Stimulated activated CD4-positive, alpha-beta T cell treated with anti-CD3 and anti-CD28 coated beads, TNF-alpha, amount 100 ng/mL, for 24 hours (primary cell): ENCODE measurements at regions not wholly inside any gene's neighbourhood (a gene's known extent, or its start where the extent isn't known, plus 50 kb on each side); places are given as distances from the start of the nearest gene placed in this dataset.

Experiments used
- DNase-seq, 3 experiments: peaks; one replicate each; pipeline ENCODE4 v3.0.0-alpha.2; 2020; ENCODE audit warnings: low read depth in 3 of 3

GRCh38 chr11:28684011-28684586 is 575.9 kb downstream of the METTL15 start:
- DNase-seq, result no peak

- DNase-seq, result no peak
Measured at GRCh38 chr11:28679795-28680468, 571.7 kb downstream of the METTL15 start.

GRCh38 chr11:28677721-28678120 is 569.5 kb downstream of the METTL15 start:
- no peak for DNase-seq

GRCh38 chr11:28675183-28675582 is 567.0 kb downstream of the METTL15 start:
- no peak for DNase-seq

GRCh38 chr11:28674433-28675103 is 566.4 kb downstream of the METTL15 start:
- no peak for DNase-seq

- DNase-seq, result no peak
Measured at GRCh38 chr11:28673691-28674432, 565.7 kb downstream of the METTL15 start.

GRCh38 chr11:28671274-28671673 is 563.1 kb downstream of the METTL15 start:
- no peak for DNase-seq

- DNase-seq, result no peak
Measured at GRCh38 chr11:28666632-28667031, 558.4 kb downstream of the METTL15 start.

GRCh38 chr11:28659716-28660348 is 551.6 kb downstream of the METTL15 start:
- no peak for DNase-seq

- DNase-seq, result no peak
Measured at GRCh38 chr11:28657378-28658030, 549.3 kb downstream of the METTL15 start.

- DNase-seq, result no peak
Measured at GRCh38 chr11:28654191-28654590, 546.0 kb downstream of the METTL15 start.

GRCh38 chr11:28649922-28650321 is 541.7 kb downstream of the METTL15 start:
- DNase-seq, result no peak

- no peak for DNase-seq
Measured at GRCh38 chr11:28636566-28636965, 528.4 kb downstream of the METTL15 start.

GRCh38 chr11:28636033-28636432 is 527.8 kb downstream of the METTL15 start:
- no peak for DNase-seq

GRCh38 chr11:28632338-28632737 is 524.1 kb downstream of the METTL15 start:
- DNase-seq, result no peak

GRCh38 chr11:28631148-28631547 is 523.0 kb downstream of the METTL15 start:
- DNase-seq, result no peak

- no peak for DNase-seq
Measured at GRCh38 chr11:28629235-28629634, 521.0 kb downstream of the METTL15 start.

GRCh38 chr11:28628412-28628811 is 520.2 kb downstream of the METTL15 start:
- no peak for DNase-seq

GRCh38 chr11:28627690-28628255 is 519.6 kb downstream of the METTL15 start:
- no peak for DNase-seq

GRCh38 chr11:28625532-28625931 is 517.3 kb downstream of the METTL15 start:
- no peak for DNase-seq

- DNase-seq, result no peak
Measured at GRCh38 chr11:28621753-28622152, 513.6 kb downstream of the METTL15 start.
